Endodermal cell (in vitro differentiated cells): ENCODE measurements at regions not wholly inside any gene's neighbourhood (a gene's known extent, or its start where the extent isn't known, plus 50 kb on each side); places are given as distances from the start of the nearest gene placed in this dataset.

Experiments used
- DNase-seq: peaks from one replicate; pipeline ENCODE4 v3.0.0-alpha.2; 2017
- H3K27ac ChIP-seq: 2 replicates; pipeline ENCODE4 v1.5.1; 2013; ENCODE audit warnings: mild to moderate bottlenecking, low read depth, low read length, moderate library complexity
- H3K27me3 ChIP-seq: 2 replicates; pipeline ENCODE4 v1.6.1; 2013; ENCODE audit warnings: mild to moderate bottlenecking, low read length, moderate library complexity; ENCODE audit not compliant: insufficient read depth, control insufficient read depth, poor library complexity, severe bottlenecking
- H3K36me3 ChIP-seq: 2 replicates; pipeline ENCODE4 v1.7.0; 2013; ENCODE audit warnings: mild to moderate bottlenecking, low read length, moderate library complexity; ENCODE audit not compliant: control insufficient read depth, insufficient read depth
- H3K4me1 ChIP-seq: one replicate; pipeline ENCODE4 v1.7.0; 2013; ENCODE audit warnings: low read length; ENCODE audit not compliant: control insufficient read depth, insufficient read depth
- H3K4me3 ChIP-seq: 2 replicates; pipeline ENCODE4 v1.5.1; 2013; ENCODE audit warnings: mild to moderate bottlenecking, low read length, moderate library complexity
- H3K9ac ChIP-seq: 2 replicates; pipeline ENCODE4 v1.6.1; 2013; ENCODE audit warnings: mild to moderate bottlenecking, low read length, moderate library complexity; ENCODE audit not compliant: poor library complexity, severe bottlenecking; ENCODE audit errors: extremely low read depth
- H3K9me3 ChIP-seq: 2 replicates; pipeline ENCODE4 v1.6.1; 2013; ENCODE audit warnings: mild to moderate bottlenecking, low read length, moderate library complexity; ENCODE audit not compliant: control insufficient read depth
- H3K27ac Mint-ChIP-seq: 2 replicates; pipeline ENCODE4 v1.8.0; 2020; ENCODE audit warnings: mixed read lengths
- H3K27me3 Mint-ChIP-seq: 2 replicates; pipeline ENCODE4 v1.8.0; 2021; ENCODE audit warnings: mild to moderate bottlenecking, mixed read lengths; ENCODE audit not compliant: insufficient read depth
- H3K36me3 Mint-ChIP-seq: 2 replicates; pipeline ENCODE4 v1.8.0; 2020; ENCODE audit warnings: low read depth, mixed read lengths
- H3K4me1 Mint-ChIP-seq: 2 replicates; pipeline ENCODE4 v1.8.0; 2020; ENCODE audit warnings: mixed read lengths
- H3K4me3 Mint-ChIP-seq: 2 replicates; pipeline ENCODE4 v1.8.0; 2020; ENCODE audit warnings: mild to moderate bottlenecking, moderate library complexity, mixed read lengths
- H3K9me3 Mint-ChIP-seq: 2 replicates; pipeline ENCODE4 v1.8.0; 2020; ENCODE audit warnings: mild to moderate bottlenecking, mixed read lengths
- CTCF ChIP-seq: fragments of 200-600 bp; sonication (generic); conservative IDR thresholded peaks from 2 replicates; pipeline ENCODE4 v1.5.0; 2021; ENCODE audit warnings: antibody characterized with exemption, mild to moderate bottlenecking
- WGBS, 2 experiments: methylation state at CpG; one replicate each; pipeline versions ENCODE4 v1.1.5 to v1.1.7; 2013; ENCODE audit warnings: missing lambda C conversion rate in 2 of 2, mixed read lengths in 1 of 2; ENCODE audit not compliant: insufficient coverage in 1 of 2, insufficient read length in 1 of 2; 5-methylcytosine and 5-hydroxymethylcytosine counted together

- 66 to 78% methylated on average over 5 to 6 of the region's 6 CpGs for WGBS, 2 experiments
Measured at GRCh38 chr21:24955275-24955961, 651.9 kb downstream of the MRPL39 start.

GRCh38 chr21:24948186-24948585 is 659.1 kb downstream of the MRPL39 start:
- Mint-ChIP-seq H3K36me3 (no peaks in the 10 kb centered on the region), H3K4me1 (no peaks in the 10 kb centered on the region), H3K4me3 (no peak overlapping the region), H3K9me3 (peaks cover 29% of the 10 kb centered on the region), H3K27me3 (no peaks in the 10 kb centered on the region), H3K27ac (no peak overlapping the region)
- H3K36me3 ChIP-seq, result no peaks in the 10 kb centered on the region
- 93% methylated on average over 3 of the region's 4 CpGs; no CpG with 5 or more reads in 1 of the 2 experiments for WGBS, 2 experiments
- no peaks in the 10 kb centered on the region for H3K27me3 ChIP-seq
- H3K27ac ChIP-seq, result no peak overlapping the region
- TF ChIP-seq CTCF, result no peak
- H3K4me1 ChIP-seq, result no peaks in the 10 kb centered on the region
- no peak for DNase-seq
- H3K9me3 ChIP-seq, result no peaks in the 10 kb centered on the region
- no peak overlapping the region for H3K9ac ChIP-seq
- H3K4me3 ChIP-seq, result no peak overlapping the region

More at GRCh38 chr21:24955275-24955961, 651.9 kb downstream of the MRPL39 start:
- peaks cover 28% of the 10 kb centered on the region for H3K9me3 Mint-ChIP-seq
- H3K36me3 ChIP-seq, result no peaks in the 10 kb centered on the region
- no peaks in the 10 kb centered on the region for H3K4me1 ChIP-seq
- no peak for DNase-seq
- H3K4me3 ChIP-seq, result no peak overlapping the region
- H3K9me3 ChIP-seq, result no peaks in the 10 kb centered on the region
- TF ChIP-seq CTCF, result no peak
- no peaks in the 10 kb centered on the region for H3K4me1 Mint-ChIP-seq
- no peak overlapping the region for H3K27ac ChIP-seq
- H3K27me3 Mint-ChIP-seq, result no peaks in the 10 kb centered on the region
- no peaks in the 10 kb centered on the region for H3K27me3 ChIP-seq
- H3K36me3 Mint-ChIP-seq, result no peaks in the 10 kb centered on the region
- no peak overlapping the region for H3K4me3 Mint-ChIP-seq
- no peak overlapping the region for H3K27ac Mint-ChIP-seq
- no peak overlapping the region for H3K9ac ChIP-seq

GRCh38 chr21:24945910-24946309 is 661.4 kb downstream of the MRPL39 start:
- no peak overlapping the region for H3K4me3 ChIP-seq
- H3K27me3 Mint-ChIP-seq, result no peaks in the 10 kb centered on the region
- no peak for TF ChIP-seq CTCF

More at GRCh38 chr21:24945910-24946309, 661.4 kb downstream of the MRPL39 start:
- Histone ChIP-seq H3K27me3 (no peaks in the 10 kb centered on the region), H3K27ac (no peak overlapping the region), H3K9me3 (no peaks in the 10 kb centered on the region), H3K9ac (no peak overlapping the region), H3K36me3 (no peaks in the 10 kb centered on the region), H3K4me1 (no peaks in the 10 kb centered on the region)
- no peak for DNase-seq
- Mint-ChIP-seq H3K4me3 (no peak overlapping the region), H3K36me3 (no peaks in the 10 kb centered on the region), H3K9me3 (peaks cover 41% of the 10 kb centered on the region), H3K27ac (no peak overlapping the region), H3K4me1 (peaks cover 5% of the 10 kb centered on the region)
